Spleen (tissue), 11 donors: ENCODE measurements at regions not wholly inside any gene's neighbourhood (a gene's known extent, or its start where the extent isn't known, plus 50 kb on each side); places are given as distances from the start of the nearest gene placed in this dataset.

Experiments
- DNase-seq: peaks from one replicate; pipeline ENCODE4 v3.0.0-alpha.2; 2020
- H3K27ac ChIP-seq, 8 donors: fragments of 200-600 bp; sonication (generic) in 7 of 8; 1 replicate in 4 of 8; 2 replicates in 4 of 8; pipeline versions ENCODE4 v1.5.0 to v1.8.0; 2016 to 2021; ENCODE audit warnings: inconsistent platforms in 4 of 8, mild to moderate bottlenecking in 4 of 8, moderate library complexity in 1 of 8
- H3K27me3 ChIP-seq, 7 donors: fragments of 200-600 bp; sonication (generic) in 6 of 7; replicated peaks in 1 of 7; 1 replicate in 4 of 7; 2 replicates in 3 of 7; pipeline versions ENCODE4 v1.5.0 to v1.8.0; 2016 to 2021; ENCODE audit warnings: inconsistent platforms in 3 of 7, mild to moderate bottlenecking in 1 of 7
- H3K36me3 ChIP-seq, 6 donors: fragments of 200-600 bp; sonication (generic) in 5 of 6; 1 replicate in 4 of 6; 2 replicates in 2 of 6; pipeline versions ENCODE4 v1.5.0 to v1.8.0; 2016 to 2021; ENCODE audit warnings: inconsistent platforms in 2 of 6
- H3K4me1 ChIP-seq, 6 donors: fragments of 200-600 bp; sonication (generic) in 5 of 6; 1 replicate in 3 of 6; 2 replicates in 3 of 6; pipeline versions ENCODE4 v1.5.0 to v1.8.0; 2016 to 2021; ENCODE audit warnings: inconsistent platforms in 3 of 6
- H3K4me3 ChIP-seq, 8 donors: fragments of 200-600 bp; sonication (generic) in 7 of 8; 1 replicate in 4 of 8; 2 replicates in 4 of 8; pipeline versions ENCODE4 v1.5.0 to v1.8.0; 2016 to 2021; ENCODE audit warnings: inconsistent platforms in 4 of 8, mild to moderate bottlenecking in 4 of 8, moderate library complexity in 2 of 8
- H3K9me3 ChIP-seq, 8 donors: fragments of 200-600 bp; sonication (generic) in 7 of 8; 1 replicate in 4 of 8; 2 replicates in 4 of 8; pipeline versions ENCODE4 v1.5.0 to v1.8.0; 2016 to 2021; ENCODE audit warnings: inconsistent platforms in 4 of 8
- CTCF ChIP-seq, 11 experiments: fragments of 200-600 bp in 7 of 11; fragments of 450-650 bp in 4 of 11; sonication (generic) in 4 of 11; IDR thresholded peaks in 8 of 11; conservative IDR thresholded peaks in 3 of 11; 1 replicate in 7 of 11; 2 replicates in 4 of 11; pipeline versions ENCODE4 v1.4.0 to v1.8.0; 2016 to 2021; ENCODE audit warnings: antibody characterized with exemption in 11 of 11, inconsistent platforms in 4 of 11, mild to moderate bottlenecking in 1 of 11
- POLR2A ChIP-seq, 3 donors: fragments of 450-650 bp; IDR thresholded peaks; one replicate each; pipeline ENCODE4 v1.5.1; 2017; ENCODE audit warnings: antibody characterized with exemption in 3 of 3, mild to moderate bottlenecking in 1 of 3
- POLR2AphosphoS5 ChIP-seq, 3 donors: sonication (generic); formaldehyde crosslinking; IDR thresholded peaks; one replicate each; pipeline ENCODE4 v1.5.1; 2017; ENCODE audit warnings: antibody characterized with exemption in 3 of 3
- WGBS, 5 donors: extraction: QIAGEN DNeasy Blood & Tissue Kit in 3 of 5; methylation state at CpG; one replicate each; pipeline versions ENCODE4 v1.1.5 to v1.1.7; 2013 to 2018; 5-methylcytosine and 5-hydroxymethylcytosine counted together
- intact Hi-C: fragments of 100-400 bp; cut with DNase I; formaldehyde crosslinking; loops from one replicate; pipeline ENCODE4 v1.15.0; 2023; ENCODE audit warnings: low total_unique reads
- donor health status: healthy with polysubstance abuse.
- donor health status: DM: no; HTN: no; CAD: no; lungs with moderate emphysema.
- donor health status: DM: no; HTN: no; CAD: no.
- donor health status: Bipolar disorder and iron deficiency.
- donor health status: healthy.
- donor health status: DM: no; HTN: no; CAD: no.
- donor health status: DM: yes; HTN: yes; CAD: no.

DNA sequence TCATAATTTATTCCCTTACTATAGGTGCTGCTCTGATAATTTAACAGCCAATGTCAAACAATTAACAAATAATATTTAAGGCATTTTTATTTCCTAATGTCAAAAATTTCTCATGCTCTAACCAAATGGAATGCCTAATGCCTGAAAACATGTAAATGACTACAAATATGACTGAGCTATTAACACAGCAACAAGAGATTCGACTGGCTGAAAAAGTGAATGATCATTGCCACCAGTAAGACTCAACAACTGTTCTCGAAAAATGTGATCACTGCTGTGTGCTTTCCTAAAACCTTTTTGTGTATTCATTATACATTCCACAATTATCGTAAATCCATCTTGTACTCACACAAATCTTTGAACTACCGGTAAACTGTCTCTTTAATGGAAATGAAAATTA lies 118.7 kb downstream of the NPY start:
- WGBS, 5 donors, result 81 to 93% (median 86%) methylated on average over 4 of the region's 4 CpGs
- Histone ChIP-seq H3K27me3 (no peaks in the 10 kb centered on the region), H3K9me3 (no peaks in the 10 kb centered on the region), H3K4me3 (no peak overlapping the region), H3K36me3 (no peaks in the 10 kb centered on the region), H3K4me1 (no peaks in the 10 kb centered on the region), H3K27ac (no peak overlapping the region)
- TF ChIP-seq POLR2AphosphoS5 (IDR thresholded peaks at IDR 0.05) (no peak), CTCF (IDR thresholded peaks at IDR 0.05 in 8 of 11, conservative IDR thresholded peaks at IDR 0.05 in 3 of 11) (no peak), POLR2A (IDR thresholded peaks at IDR 0.05) (no peak)
- intact Hi-C loops, result loop anchor here (10.0 kb wide), 1 partner anchor 262 kb away; no protein-coding TSS in a partner anchor
- DNase-seq, result no peak

- Histone ChIP-seq H3K4me1 (no peaks in the 10 kb centered on the region), H3K27me3 (no peaks in the 10 kb centered on the region), H3K27ac (no peak overlapping the region), H3K9me3 (no peaks in the 10 kb centered on the region), H3K4me3 (no peak overlapping the region), H3K36me3 (no peaks in the 10 kb centered on the region)
- no peak for DNase-seq
- TF ChIP-seq POLR2AphosphoS5 (IDR thresholded peaks at IDR 0.05), result no peak
- TF ChIP-seq POLR2A (IDR thresholded peaks at IDR 0.05), result no peak
- no peak for TF ChIP-seq CTCF (IDR thresholded peaks at IDR 0.05 in 8 of 11, conservative IDR thresholded peaks at IDR 0.05 in 3 of 11)
- intact Hi-C loops, result loop anchor here (10.0 kb wide), 1 partner anchor 261 kb away; no protein-coding TSS in a partner anchor
- 82 to 91% (median 86%) methylated on average over 2 of the region's 2 CpGs for WGBS, 5 donors
These were observed 119.6 kb downstream of the NPY start for GRCh38 chr7:24403557-24403956.

DNA sequence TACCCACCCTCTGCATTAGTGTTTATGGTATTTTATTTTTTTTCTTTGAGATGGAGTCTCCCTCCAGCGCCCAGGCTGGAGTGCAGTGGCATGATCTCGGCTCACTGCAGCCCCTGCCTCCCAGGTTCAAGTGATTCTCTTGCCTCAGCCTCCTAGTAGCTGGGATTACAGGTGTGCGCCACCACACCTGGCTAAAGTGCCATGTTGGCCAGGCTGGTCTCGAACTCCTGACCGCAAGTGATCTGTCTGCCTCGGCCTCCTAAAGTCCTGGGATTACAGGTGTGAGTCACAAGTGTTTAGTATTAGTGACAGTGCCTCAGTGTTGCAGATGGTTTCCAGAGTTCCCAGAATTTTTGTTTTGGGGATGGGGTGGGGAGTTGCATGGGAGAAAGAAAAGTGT lies 120.3 kb downstream of the NPY start:
- WGBS, 5 donors, result 91 to 94% (median 94%) methylated on average over 6 of the region's 6 CpGs
- Histone ChIP-seq H3K27me3 (no peaks in the 10 kb centered on the region), H3K4me1 (no peaks in the 10 kb centered on the region), H3K9me3 (no peaks in the 10 kb centered on the region), H3K36me3 (no peaks in the 10 kb centered on the region), H3K27ac (no peak overlapping the region), H3K4me3 (no peak overlapping the region)
- no peak for DNase-seq
- intact Hi-C loops, result loop anchor here (10.0 kb wide), 1 partner anchor 260 kb away; no protein-coding TSS in a partner anchor
- TF ChIP-seq POLR2AphosphoS5 (IDR thresholded peaks at IDR 0.05) (no peak), CTCF (IDR thresholded peaks at IDR 0.05 in 8 of 11, conservative IDR thresholded peaks at IDR 0.05 in 3 of 11) (no peak), POLR2A (IDR thresholded peaks at IDR 0.05) (no peak)

- intact Hi-C loops, result loop anchor here (10.0 kb wide), 1 partner anchor 260 kb away; no protein-coding TSS in a partner anchor
- no peak for DNase-seq
These were observed 121.0 kb downstream of the NPY start for GRCh38 chr7:24405002-24405401.

More at GRCh38 chr7:24405002-24405401, 121.0 kb downstream of the NPY start:
- Histone ChIP-seq H3K27me3 (no peaks in the 10 kb centered on the region), H3K36me3 (no peaks in the 10 kb centered on the region), H3K4me3 (no peak overlapping the region), H3K27ac (no peak overlapping the region), H3K4me1 (no peaks in the 10 kb centered on the region), H3K9me3 (no peaks in the 10 kb centered on the region)
- TF ChIP-seq CTCF (IDR thresholded peaks at IDR 0.05 in 8 of 11, conservative IDR thresholded peaks at IDR 0.05 in 3 of 11) (no peak), POLR2AphosphoS5 (IDR thresholded peaks at IDR 0.05) (no peak), POLR2A (IDR thresholded peaks at IDR 0.05) (no peak)
